22Rv1 (cell line): ENCODE measurements at regions not wholly inside any gene's neighbourhood (a gene's known extent, or its start where the extent isn't known, plus 50 kb on each side); places are given as distances from the start of the nearest gene placed in this dataset.

Experiments
- ZFX ChIP-seq: fragments of 450-650 bp; IDR thresholded peaks from 2 replicates; pipeline ENCODE4 v1.6.1; 2017; ENCODE audit warnings: antibody characterized with exemption, borderline replicate concordance
- TF ChIP-seq, protein P1 (sequence below): fragments of 450-650 bp; IDR thresholded peaks from 2 replicates; pipeline ENCODE4 v1.5.1; 2017; ENCODE audit warnings: mild to moderate bottlenecking

DNA sequence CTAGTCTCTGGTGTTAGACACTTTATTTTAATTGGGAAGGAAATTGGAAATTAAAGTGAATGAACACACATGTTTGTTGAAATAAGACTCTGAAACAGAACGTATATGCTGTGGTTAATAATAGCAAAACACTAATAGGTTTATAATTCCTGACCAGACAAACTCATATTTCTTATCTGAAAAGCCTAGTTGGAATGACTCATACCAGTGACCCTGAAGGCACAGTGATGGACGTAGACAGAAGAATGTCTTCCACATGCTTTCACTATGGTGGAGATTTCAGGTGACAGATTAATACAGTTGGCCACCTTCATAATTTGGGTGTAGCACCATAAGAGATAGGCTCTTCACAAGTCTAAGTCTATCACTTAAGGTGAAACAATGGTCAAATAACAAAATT is 83.0 kb upstream of the COL11A1 start:
- TF ChIP-seq, protein P1, sequence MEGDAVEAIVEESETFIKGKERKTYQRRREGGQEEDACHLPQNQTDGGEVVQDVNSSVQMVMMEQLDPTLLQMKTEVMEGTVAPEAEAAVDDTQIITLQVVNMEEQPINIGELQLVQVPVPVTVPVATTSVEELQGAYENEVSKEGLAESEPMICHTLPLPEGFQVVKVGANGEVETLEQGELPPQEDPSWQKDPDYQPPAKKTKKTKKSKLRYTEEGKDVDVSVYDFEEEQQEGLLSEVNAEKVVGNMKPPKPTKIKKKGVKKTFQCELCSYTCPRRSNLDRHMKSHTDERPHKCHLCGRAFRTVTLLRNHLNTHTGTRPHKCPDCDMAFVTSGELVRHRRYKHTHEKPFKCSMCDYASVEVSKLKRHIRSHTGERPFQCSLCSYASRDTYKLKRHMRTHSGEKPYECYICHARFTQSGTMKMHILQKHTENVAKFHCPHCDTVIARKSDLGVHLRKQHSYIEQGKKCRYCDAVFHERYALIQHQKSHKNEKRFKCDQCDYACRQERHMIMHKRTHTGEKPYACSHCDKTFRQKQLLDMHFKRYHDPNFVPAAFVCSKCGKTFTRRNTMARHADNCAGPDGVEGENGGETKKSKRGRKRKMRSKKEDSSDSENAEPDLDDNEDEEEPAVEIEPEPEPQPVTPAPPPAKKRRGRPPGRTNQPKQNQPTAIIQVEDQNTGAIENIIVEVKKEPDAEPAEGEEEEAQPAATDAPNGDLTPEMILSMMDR, result no peak
- TF ChIP-seq ZFX, result no peak
